ENCODE measurements at regions not wholly inside any gene's neighbourhood (a gene's known extent, or its start where the extent isn't known, plus 50 kb on each side); places are given as distances from the start of the nearest gene placed in this dataset.
"Not testable (repeated sequence)": the region's sequence is repeated elsewhere in the genome, so short reads cannot be mapped to it uniquely, and the experiment has no call there.

- TF ChIP-seq CTCF (IDR thresholded peaks at IDR 0.05; ENCODE audit: insufficient read depth, low read length, poor library complexity, severe bottlenecking); EZH2phosphoT487 (conservative IDR thresholded peaks at IDR 0.05; ENCODE audit: low read length): not testable (repeated sequence)
Observed at GRCh38 chr5:167941556-167941955, 349.9 kb upstream of the WWC1 start.

Measured in SU-DHL-6 (cell line).